HepG2 (cell line): ENCODE measurements at regions not wholly inside any gene's neighbourhood (a gene's known extent, or its start where the extent isn't known, plus 50 kb on each side); places are given as distances from the start of the nearest gene placed in this dataset.
A peak's percentile ranks its signal among the peaks of the same experiment; 100 is the strongest.

Experiments
- E2F2 ChIP-seq: sonication (generic); formaldehyde crosslinking; IDR thresholded peaks from 2 replicates; pipeline ENCODE4 v1.4.0; 2020; ENCODE audit warnings: missing genetic modification reagents, borderline replicate concordance
- EHMT2 ChIP-seq: fragments of 200-600 bp; sonication (generic); IDR thresholded peaks from 2 replicates; pipeline ENCODE4 v1.7.0; 2017; ENCODE audit warnings: antibody characterized with exemption, low read depth, low read length, borderline replicate concordance
- GLMP ChIP-seq: sonication (generic); formaldehyde crosslinking; IDR thresholded peaks from 2 replicates; pipeline ENCODE4 v1.9.0; 2021; ENCODE audit warnings: missing genetic modification reagents, mild to moderate bottlenecking, borderline replicate concordance
- GPBP1L1 ChIP-seq: sonication (generic); formaldehyde crosslinking; IDR thresholded peaks from 2 replicates; pipeline ENCODE4 v1.5.0; 2020; ENCODE audit warnings: mild to moderate bottlenecking, missing genetic modification reagents
- GRHL1 ChIP-seq: sonication (generic); formaldehyde crosslinking; conservative IDR thresholded peaks from 2 replicates; pipeline ENCODE4 v1.8.0; 2022; ENCODE audit warnings: missing genetic modification reagents
- KDM4B ChIP-seq: sonication (generic); formaldehyde crosslinking; IDR thresholded peaks from 2 replicates; pipeline ENCODE4 v1.4.0; 2020; ENCODE audit warnings: missing genetic modification reagents
- MED8 ChIP-seq: sonication (generic); formaldehyde crosslinking; IDR thresholded peaks from 2 replicates; pipeline ENCODE4 v1.8.1; 2023; ENCODE audit warnings: mild to moderate bottlenecking, missing genetic modification reagents; ENCODE audit not compliant: insufficient replicate concordance
- MEIS2 ChIP-seq: sonication (generic); formaldehyde crosslinking; IDR thresholded peaks from 2 replicates; pipeline ENCODE4 v1.9.0; 2021; ENCODE audit warnings: mild to moderate bottlenecking, missing genetic modification reagents
- NFYC ChIP-seq: IDR thresholded peaks from 2 replicates; pipeline ENCODE4 v1.6.1; 2016; ENCODE audit warnings: missing genetic modification reagents, missing compliant biosample characterization
- PCBP2 ChIP-seq: fragments of 200-400 bp; formaldehyde crosslinking; optimal IDR thresholded peaks from 2 replicates; pipeline ENCODE3; 2018; ENCODE audit warnings: low read length, low read depth; ENCODE audit not compliant: poor library complexity, severe bottlenecking
- PRDM4 ChIP-seq: sonication (generic); formaldehyde crosslinking; IDR thresholded peaks from 2 replicates; pipeline ENCODE4 v1.9.0; 2021; ENCODE audit warnings: missing genetic modification reagents, borderline replicate concordance
- RAD51 ChIP-seq: fragments of 450-650 bp; IDR thresholded peaks from 2 replicates; pipeline ENCODE4 v1.6.1; 2016; ENCODE audit warnings: borderline replicate concordance
- RFXANK ChIP-seq: IDR thresholded peaks from 2 replicates; pipeline ENCODE4 v1.6.1; 2016
- TARDBP ChIP-seq: sonication (generic); formaldehyde crosslinking; IDR thresholded peaks from 2 replicates; pipeline ENCODE4 v1.8.0; 2022; ENCODE audit warnings: mild to moderate bottlenecking, missing genetic modification reagents
- TOE1 ChIP-seq: sonication (generic); formaldehyde crosslinking; IDR thresholded peaks from 2 replicates; pipeline ENCODE4 v1.4.0; 2020; ENCODE audit warnings: mild to moderate bottlenecking, missing genetic modification reagents
- TOPORS ChIP-seq: sonication (generic); formaldehyde crosslinking; IDR thresholded peaks from 2 replicates; pipeline ENCODE4 v1.8.0; 2023; ENCODE audit warnings: mild to moderate bottlenecking, missing genetic modification reagents
- ZBTB3 ChIP-seq: sonication (generic); formaldehyde crosslinking; IDR thresholded peaks from 2 replicates; pipeline ENCODE4 v1.4.0; 2020; ENCODE audit warnings: low read depth, mild to moderate bottlenecking, moderate library complexity, missing genetic modification reagents, borderline replicate concordance
- ZNF180 ChIP-seq: sonication (generic); formaldehyde crosslinking; IDR thresholded peaks from 2 replicates; pipeline ENCODE4 v1.4.0; 2020; ENCODE audit warnings: low read depth, missing genetic modification reagents, borderline replicate concordance
- ZNF441 ChIP-seq: sonication (generic); formaldehyde crosslinking; IDR thresholded peaks from 2 replicates; pipeline ENCODE4 v1.7.0; 2021; ENCODE audit warnings: missing genetic modification reagents, borderline replicate concordance
- ZNF557 ChIP-seq: sonication (generic); formaldehyde crosslinking; IDR thresholded peaks from 2 replicates; pipeline ENCODE4 v1.4.0; 2020; ENCODE audit warnings: missing genetic modification reagents
- ZNF598 ChIP-seq: sonication (generic); formaldehyde crosslinking; IDR thresholded peaks from 2 replicates; pipeline ENCODE4 v1.5.1; 2020; ENCODE audit warnings: mild to moderate bottlenecking, missing genetic modification reagents, borderline replicate concordance

GRCh38 chr17:72421128-72422092 is 300.6 kb downstream of the SOX9 start (continued):
- no peak for TF ChIP-seq GLMP (CRISPR knock-in tag)
- no peak for TF ChIP-seq TOPORS (CRISPR knock-in tag)
- no peak for TF ChIP-seq PCBP2
- TF ChIP-seq E2F2 (CRISPR knock-in tag), result no peak
- TF ChIP-seq MED8, result peak; percentile 83
- no peak for TF ChIP-seq ZNF180 (CRISPR knock-in tag)
- TF ChIP-seq EHMT2, result 0 out of 2 replicates have a peak, but pooled peaks have one; percentile 44
- no peak for TF ChIP-seq GRHL1 (CRISPR knock-in tag)
- peak; percentile 76; the same call in 1 of the 2 replicates for TF ChIP-seq ZNF557 (CRISPR knock-in tag)
- TF ChIP-seq ZNF441 (CRISPR knock-in tag), result peak; percentile 82; the same call in 1 of the 2 replicates
- TF ChIP-seq MEIS2 (CRISPR knock-in tag), result peak; percentile 85
- TF ChIP-seq RAD51, result no peak
- peak; percentile 20; the same call in 1 of the 2 replicates for TF ChIP-seq RFXANK
- no peak for TF ChIP-seq GPBP1L1
- no peak for TF ChIP-seq TOE1 (CRISPR knock-in tag)
- no peak for TF ChIP-seq PRDM4
- peak; percentile 78 for TF ChIP-seq KDM4B (CRISPR knock-in tag)
- TF ChIP-seq NFYC, result no peak
- peak; percentile 72; the same call in 1 of the 2 replicates for TF ChIP-seq ZBTB3 (CRISPR knock-in tag)
- TF ChIP-seq ZNF598 (CRISPR knock-in tag), result no peak; the same call in 1 of the 2 replicates
- TF ChIP-seq TARDBP, result peak; percentile 81; the same call in 1 of the 2 replicates
